Activated T-cell treated with anti-CD3 and anti-CD28 coated beads, Interleukin-2, amount 50 U/mL, for 4 hours (primary cell): ENCODE measurements at regions not wholly inside any gene's neighbourhood (a gene's known extent, or its start where the extent isn't known, plus 50 kb on each side); places are given as distances from the start of the nearest gene placed in this dataset.

Source experiments
- ATAC-seq, 2 donors: fragments of 200-7000 bp; cut with Tn5 transposase; one replicate each; pipeline ENCODE4 v1.10.0; 2021
- DNase-seq: peaks from one replicate; pipeline ENCODE4 v3.0.0-alpha.2; 2020
- H3K27me3 Mint-ChIP-seq: one replicate; pipeline ENCODE4 v1.8.0; 2021; ENCODE audit warnings: low read depth, mixed read lengths
- H3K36me3 Mint-ChIP-seq: one replicate; pipeline ENCODE4 v1.8.0; 2022; ENCODE audit warnings: mixed read lengths; ENCODE audit not compliant: insufficient read depth
- H3K4me1 Mint-ChIP-seq: one replicate; pipeline ENCODE4 v1.8.0; 2021; ENCODE audit warnings: low read depth, mixed read lengths
- H3K4me3 Mint-ChIP-seq: one replicate; pipeline ENCODE4 v1.8.0; 2021; ENCODE audit warnings: mild to moderate bottlenecking, moderate library complexity, mixed read lengths
- H3K9me3 Mint-ChIP-seq: one replicate; pipeline ENCODE4 v1.8.0; 2021; ENCODE audit warnings: mixed read lengths

GRCh38 chr2:12948231-12948960 lies 231.7 kb downstream of the TRIB2 start:
- no peak overlapping the region for H3K4me3 Mint-ChIP-seq
- no peaks in the 10 kb centered on the region for H3K9me3 Mint-ChIP-seq
- ATAC-seq (no peak), DNase-seq (no peak)
- H3K27me3 Mint-ChIP-seq = peaks cover 8% of the 10 kb centered on the region
- peaks cover 19% of the 10 kb centered on the region for H3K4me1 Mint-ChIP-seq
- H3K36me3 Mint-ChIP-seq = no peaks in the 10 kb centered on the region

- Mint-ChIP-seq H3K4me1 (peaks cover 19% of the 10 kb centered on the region), H3K4me3 (no peak overlapping the region), H3K27me3 (peaks cover 8% of the 10 kb centered on the region), H3K36me3 (no peaks in the 10 kb centered on the region), H3K9me3 (no peaks in the 10 kb centered on the region)
- ATAC-seq = peak; percentile 78 to 90
- DNase-seq = no peak
Measured at GRCh38 chr2:12948961-12949353, 232.2 kb downstream of the TRIB2 start.

GRCh38 chr2:12949406-12949805 lies 232.7 kb downstream of the TRIB2 start:
- no peak overlapping the region for H3K4me3 Mint-ChIP-seq
- no peaks in the 10 kb centered on the region for H3K9me3 Mint-ChIP-seq
- H3K36me3 Mint-ChIP-seq = no peaks in the 10 kb centered on the region
- H3K27me3 Mint-ChIP-seq = peaks cover 8% of the 10 kb centered on the region
- no peak for ATAC-seq
- no peak for DNase-seq
- H3K4me1 Mint-ChIP-seq = peaks cover 19% of the 10 kb centered on the region

GRCh38 chr2:12950174-12950573 lies 233.4 kb downstream of the TRIB2 start:
- no peaks in the 10 kb centered on the region for H3K36me3 Mint-ChIP-seq
- ATAC-seq (no peak), DNase-seq (no peak)
- H3K9me3 Mint-ChIP-seq = no peaks in the 10 kb centered on the region
- H3K4me3 Mint-ChIP-seq = no peak overlapping the region
- peaks cover 8% of the 10 kb centered on the region for H3K27me3 Mint-ChIP-seq
- H3K4me1 Mint-ChIP-seq = peaks cover 19% of the 10 kb centered on the region

GRCh38 chr2:12950957-12951656 lies 234.4 kb downstream of the TRIB2 start:
- no peak for DNase-seq
- Mint-ChIP-seq H3K9me3 (no peaks in the 10 kb centered on the region), H3K27me3 (peaks cover 8% of the 10 kb centered on the region), H3K36me3 (no peaks in the 10 kb centered on the region), H3K4me1 (peaks cover 19% of the 10 kb centered on the region), H3K4me3 (no peak overlapping the region)
- ATAC-seq = no peak

- Mint-ChIP-seq H3K9me3 (no peaks in the 10 kb centered on the region), H3K4me1 (peaks cover 19% of the 10 kb centered on the region), H3K36me3 (no peaks in the 10 kb centered on the region), H3K27me3 (peaks cover 8% of the 10 kb centered on the region), H3K4me3 (no peak overlapping the region)
- DNase-seq (no peak), ATAC-seq (no peak)
Measured at GRCh38 chr2:12951657-12951973, 234.9 kb downstream of the TRIB2 start.

GRCh38 chr2:12953596-12953995 lies 236.9 kb downstream of the TRIB2 start:
- Mint-ChIP-seq H3K4me3 (no peak overlapping the region), H3K9me3 (no peaks in the 10 kb centered on the region), H3K4me1 (peaks cover 16% of the 10 kb centered on the region), H3K27me3 (peaks cover 8% of the 10 kb centered on the region), H3K36me3 (no peaks in the 10 kb centered on the region)
- ATAC-seq = no peak
- no peak for DNase-seq

- H3K4me1 Mint-ChIP-seq = peaks cover 4% of the 10 kb centered on the region
- peaks cover 10% of the 10 kb centered on the region for H3K9me3 Mint-ChIP-seq
- ATAC-seq (no peak), DNase-seq (no peak)
- no peaks in the 10 kb centered on the region for H3K36me3 Mint-ChIP-seq
- H3K27me3 Mint-ChIP-seq = peaks cover 8% of the 10 kb centered on the region
- no peak overlapping the region for H3K4me3 Mint-ChIP-seq
Measured at GRCh38 chr2:12955864-12956263, 239.1 kb downstream of the TRIB2 start.

GRCh38 chr2:12957251-12957650 lies 240.5 kb downstream of the TRIB2 start:
- Mint-ChIP-seq H3K27me3 (peaks cover 9% of the 10 kb centered on the region), H3K9me3 (peaks cover 10% of the 10 kb centered on the region), H3K4me1 (no peaks in the 10 kb centered on the region), H3K4me3 (no peak overlapping the region), H3K36me3 (no peaks in the 10 kb centered on the region)
- ATAC-seq (no peak), DNase-seq (no peak)

- no peak for ATAC-seq
- Mint-ChIP-seq H3K4me1 (peaks cover 4% of the 10 kb centered on the region), H3K9me3 (peaks cover 10% of the 10 kb centered on the region), H3K4me3 (no peak overlapping the region), H3K36me3 (no peaks in the 10 kb centered on the region), H3K27me3 (peaks cover 6% of the 10 kb centered on the region)
- DNase-seq = no peak
Measured at GRCh38 chr2:12959935-12960334, 243.2 kb downstream of the TRIB2 start.

GRCh38 chr2:12960671-12961070 lies 243.9 kb downstream of the TRIB2 start:
- DNase-seq (no peak), ATAC-seq (no peak)
- Mint-ChIP-seq H3K9me3 (peaks cover 10% of the 10 kb centered on the region), H3K4me3 (no peak overlapping the region), H3K36me3 (no peaks in the 10 kb centered on the region), H3K4me1 (peaks cover 11% of the 10 kb centered on the region), H3K27me3 (peaks cover 6% of the 10 kb centered on the region)

GRCh38 chr2:12964904-12965539 lies 248.3 kb downstream of the TRIB2 start:
- H3K4me3 Mint-ChIP-seq = no peak overlapping the region
- H3K9me3 Mint-ChIP-seq = peaks cover 4% of the 10 kb centered on the region

GRCh38 chr2:12965540-12966269 lies 249.0 kb downstream of the TRIB2 start:
- DNase-seq (no peak), ATAC-seq (peak; percentile 80 to 91)
- Mint-ChIP-seq H3K4me3 (peak overlapping the region; percentile 24), H3K4me1 (peaks cover 23% of the 10 kb centered on the region), H3K36me3 (no peaks in the 10 kb centered on the region), H3K27me3 (peaks cover 6% of the 10 kb centered on the region), H3K9me3 (no peaks in the 10 kb centered on the region)

More at GRCh38 chr2:12964904-12965539, 248.3 kb downstream of the TRIB2 start:
- H3K4me1 Mint-ChIP-seq = peaks cover 23% of the 10 kb centered on the region
- peaks cover 6% of the 10 kb centered on the region for H3K27me3 Mint-ChIP-seq
- H3K36me3 Mint-ChIP-seq = no peaks in the 10 kb centered on the region
- ATAC-seq = no peak
- DNase-seq = no peak

- Mint-ChIP-seq H3K4me1 (peaks cover 23% of the 10 kb centered on the region), H3K36me3 (no peaks in the 10 kb centered on the region), H3K27me3 (peaks cover under 1% of the 10 kb centered on the region), H3K9me3 (no peaks in the 10 kb centered on the region), H3K4me3 (no peak overlapping the region)
- DNase-seq (no peak), ATAC-seq (no peak)
Measured at GRCh38 chr2:12967804-12968203, 251.1 kb downstream of the TRIB2 start.
